Glutamatergic neuron (in vitro differentiated cells): ENCODE measurements at regions not wholly inside any gene's neighbourhood (a gene's known extent, or its start where the extent isn't known, plus 50 kb on each side); places are given as distances from the start of the nearest gene placed in this dataset.

Experiments used
- DNase-seq: peaks from one replicate; pipeline ENCODE4 v3.0.0; 2022
- H3K27ac Mint-ChIP-seq: one replicate; pipeline ENCODE4 v1.8.0; 2020; ENCODE audit warnings: mild to moderate bottlenecking, mixed read lengths, inconsistent platforms; ENCODE audit not compliant: unreplicated experiment
- H3K27me3 Mint-ChIP-seq: one replicate; pipeline ENCODE4 v1.8.0; 2020; ENCODE audit warnings: mild to moderate bottlenecking, moderate library complexity, mixed read lengths, inconsistent platforms; ENCODE audit not compliant: unreplicated experiment
- H3K36me3 Mint-ChIP-seq: one replicate; pipeline ENCODE4 v1.8.0; 2020; ENCODE audit warnings: mild to moderate bottlenecking, mixed read lengths, inconsistent platforms; ENCODE audit not compliant: unreplicated experiment
- H3K4me1 Mint-ChIP-seq: one replicate; pipeline ENCODE4 v1.8.0; 2020; ENCODE audit warnings: mild to moderate bottlenecking, low read depth, mixed read lengths, inconsistent platforms; ENCODE audit not compliant: unreplicated experiment
- H3K4me3 Mint-ChIP-seq: one replicate; pipeline ENCODE4 v1.8.0; 2020; ENCODE audit warnings: mild to moderate bottlenecking, mixed read lengths, inconsistent platforms; ENCODE audit not compliant: unreplicated experiment
- H3K9me3 Mint-ChIP-seq: one replicate; pipeline ENCODE4 v1.8.0; 2020; ENCODE audit warnings: mild to moderate bottlenecking, moderate library complexity, mixed read lengths, inconsistent platforms; ENCODE audit not compliant: unreplicated experiment
- CTCF ChIP-seq: fragments of 200-600 bp; sonication (generic); IDR thresholded peaks from one replicate; pipeline ENCODE4 v1.5.0; 2021; ENCODE audit not compliant: partially characterized antibody, unreplicated experiment

GRCh38 chr5:136682986-136683385 lies 317.6 kb upstream of the TRPC7 start:
- no peak for DNase-seq
- TF ChIP-seq CTCF: no peak
- Mint-ChIP-seq H3K9me3 (no peaks in the 10 kb centered on the region), H3K36me3 (no peaks in the 10 kb centered on the region), H3K27ac (no peak overlapping the region), H3K27me3 (no peaks in the 10 kb centered on the region), H3K4me3 (no peak overlapping the region), H3K4me1 (no peaks in the 10 kb centered on the region)

- Mint-ChIP-seq H3K27ac (no peak overlapping the region), H3K9me3 (no peaks in the 10 kb centered on the region), H3K36me3 (no peaks in the 10 kb centered on the region), H3K4me3 (no peak overlapping the region), H3K27me3 (peaks cover 1% of the 10 kb centered on the region), H3K4me1 (no peaks in the 10 kb centered on the region)
- no peak for TF ChIP-seq CTCF
- no peak for DNase-seq
These were observed 313.9 kb upstream of the TRPC7 start for GRCh38 chr5:136679233-136679632.

- no peak for DNase-seq
- Mint-ChIP-seq H3K27me3 (peaks cover 3% of the 10 kb centered on the region), H3K9me3 (no peaks in the 10 kb centered on the region), H3K36me3 (no peaks in the 10 kb centered on the region), H3K27ac (no peak overlapping the region), H3K4me3 (no peak overlapping the region), H3K4me1 (no peaks in the 10 kb centered on the region)
- TF ChIP-seq CTCF: no peak
These were observed 311.9 kb upstream of the TRPC7 start for GRCh38 chr5:136677217-136677616.

GRCh38 chr5:136676685-136677084 lies 311.3 kb upstream of the TRPC7 start:
- H3K4me1 Mint-ChIP-seq: no peaks in the 10 kb centered on the region
- DNase-seq: no peak
- no peak overlapping the region for H3K27ac Mint-ChIP-seq
- no peaks in the 10 kb centered on the region for H3K9me3 Mint-ChIP-seq
- no peaks in the 10 kb centered on the region for H3K36me3 Mint-ChIP-seq
- no peak for TF ChIP-seq CTCF
- no peak overlapping the region for H3K4me3 Mint-ChIP-seq
- H3K27me3 Mint-ChIP-seq: peaks cover 3% of the 10 kb centered on the region

GRCh38 chr5:136675769-136676168 lies 310.4 kb upstream of the TRPC7 start:
- Mint-ChIP-seq H3K27me3 (peaks cover 3% of the 10 kb centered on the region), H3K27ac (no peak overlapping the region), H3K4me1 (no peaks in the 10 kb centered on the region), H3K9me3 (no peaks in the 10 kb centered on the region), H3K36me3 (no peaks in the 10 kb centered on the region), H3K4me3 (no peak overlapping the region)
- no peak for DNase-seq
- TF ChIP-seq CTCF: no peak
